ENCODE measurements at regions not wholly inside any gene's neighbourhood (a gene's known extent, or its start where the extent isn't known, plus 50 kb on each side); places are given as distances from the start of the nearest gene placed in this dataset.

DNA sequence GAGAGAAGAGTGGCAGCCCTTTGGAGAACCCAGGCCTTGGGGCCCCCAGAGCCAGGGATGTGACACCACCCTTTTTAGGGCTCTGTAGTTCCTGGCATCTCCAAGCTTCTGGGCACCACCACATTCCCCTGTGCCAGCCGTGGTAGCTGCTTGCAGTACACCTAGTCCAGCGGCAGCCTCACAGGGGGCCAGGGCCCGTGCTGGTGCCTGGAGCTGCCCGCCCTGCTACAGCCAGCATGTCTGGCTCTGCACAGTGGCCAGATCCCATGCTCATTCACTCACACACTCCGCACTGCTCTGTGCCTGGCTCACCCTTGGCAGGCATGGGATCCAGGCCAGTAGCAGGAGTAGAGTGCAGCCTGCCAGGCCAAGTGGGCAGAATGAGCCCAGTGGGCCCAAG, 351.6 kb upstream of the TMCO5A start:
- H3K9ac ChIP-seq, result no peak overlapping the region
- H3K4me3 ChIP-seq (IDR thresholded peaks at IDR 0.05; ENCODE audit: insufficient read depth, low read depth, low read length), result no peak overlapping the region
- H3K4me2 ChIP-seq, result no peak overlapping the region
- H4K20me1 ChIP-seq (ENCODE audit: insufficient read depth), result no peaks in the 10 kb centered on the region
- TF ChIP-seq, protein P1, sequence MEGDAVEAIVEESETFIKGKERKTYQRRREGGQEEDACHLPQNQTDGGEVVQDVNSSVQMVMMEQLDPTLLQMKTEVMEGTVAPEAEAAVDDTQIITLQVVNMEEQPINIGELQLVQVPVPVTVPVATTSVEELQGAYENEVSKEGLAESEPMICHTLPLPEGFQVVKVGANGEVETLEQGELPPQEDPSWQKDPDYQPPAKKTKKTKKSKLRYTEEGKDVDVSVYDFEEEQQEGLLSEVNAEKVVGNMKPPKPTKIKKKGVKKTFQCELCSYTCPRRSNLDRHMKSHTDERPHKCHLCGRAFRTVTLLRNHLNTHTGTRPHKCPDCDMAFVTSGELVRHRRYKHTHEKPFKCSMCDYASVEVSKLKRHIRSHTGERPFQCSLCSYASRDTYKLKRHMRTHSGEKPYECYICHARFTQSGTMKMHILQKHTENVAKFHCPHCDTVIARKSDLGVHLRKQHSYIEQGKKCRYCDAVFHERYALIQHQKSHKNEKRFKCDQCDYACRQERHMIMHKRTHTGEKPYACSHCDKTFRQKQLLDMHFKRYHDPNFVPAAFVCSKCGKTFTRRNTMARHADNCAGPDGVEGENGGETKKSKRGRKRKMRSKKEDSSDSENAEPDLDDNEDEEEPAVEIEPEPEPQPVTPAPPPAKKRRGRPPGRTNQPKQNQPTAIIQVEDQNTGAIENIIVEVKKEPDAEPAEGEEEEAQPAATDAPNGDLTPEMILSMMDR (conservative IDR thresholded peaks at IDR 0.05; ENCODE audit: low read depth, low read length), result no peak
- no peaks in the 10 kb centered on the region for H3K79me2 ChIP-seq (ENCODE audit: insufficient read depth, low read depth)
- H3K27ac ChIP-seq, result no peak overlapping the region
- H3K27me3 ChIP-seq (ENCODE audit: insufficient read depth, low read depth), result no peaks in the 10 kb centered on the region
- no peak overlapping the region for H2AFZ ChIP-seq (ENCODE audit: low read depth)
- H3K36me3 ChIP-seq (ENCODE audit: insufficient read depth), result no peaks in the 10 kb centered on the region
- H3K4me1 ChIP-seq (ENCODE audit: low read depth, poor library complexity, severe bottlenecking), result no peaks in the 10 kb centered on the region

DNA sequence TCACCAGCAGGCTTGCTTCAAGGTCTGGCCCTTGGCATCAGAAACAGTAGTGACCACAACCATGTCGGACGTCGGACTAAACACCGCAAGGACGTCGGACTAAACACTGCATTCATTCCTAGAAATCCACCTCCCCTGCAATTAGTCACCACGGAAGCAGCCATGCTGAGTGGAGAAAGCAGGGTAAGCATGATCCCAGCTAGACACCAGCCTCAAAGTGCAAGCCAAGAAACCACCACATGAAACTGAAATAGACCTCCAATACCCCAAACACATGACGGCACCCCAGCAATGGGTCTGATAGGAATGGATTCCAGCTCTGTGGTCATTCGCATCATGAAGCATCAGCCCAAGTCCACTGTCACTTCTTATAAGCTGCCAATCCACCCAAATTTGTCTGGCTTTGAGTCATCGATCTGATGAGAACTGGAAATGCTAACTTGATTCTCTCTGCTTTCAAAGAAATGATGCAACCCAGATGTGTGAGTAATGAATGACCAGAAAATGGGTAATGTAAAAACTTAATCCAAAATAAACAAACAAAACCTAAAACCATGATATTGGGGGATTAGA, 348.3 kb upstream of the TMCO5A start:
- H3K4me3 ChIP-seq (IDR thresholded peaks at IDR 0.05; ENCODE audit: insufficient read depth, low read depth, low read length), result no peak overlapping the region
- H3K27ac ChIP-seq, result no peak overlapping the region
- H3K9ac ChIP-seq, result no peak overlapping the region
- H3K27me3 ChIP-seq (ENCODE audit: insufficient read depth, low read depth), result no peaks in the 10 kb centered on the region
- no peak overlapping the region for H2AFZ ChIP-seq (ENCODE audit: low read depth)
- H3K36me3 ChIP-seq (ENCODE audit: insufficient read depth), result no peaks in the 10 kb centered on the region
- no peaks in the 10 kb centered on the region for H3K4me1 ChIP-seq (ENCODE audit: low read depth, poor library complexity, severe bottlenecking)
- no peak overlapping the region for H3K4me2 ChIP-seq
- H4K20me1 ChIP-seq (ENCODE audit: insufficient read depth), result no peaks in the 10 kb centered on the region
- TF ChIP-seq, protein P1 (conservative IDR thresholded peaks at IDR 0.05; ENCODE audit: low read depth, low read length), result no peak
- no peaks in the 10 kb centered on the region for H3K79me2 ChIP-seq (ENCODE audit: insufficient read depth, low read depth)

DNA sequence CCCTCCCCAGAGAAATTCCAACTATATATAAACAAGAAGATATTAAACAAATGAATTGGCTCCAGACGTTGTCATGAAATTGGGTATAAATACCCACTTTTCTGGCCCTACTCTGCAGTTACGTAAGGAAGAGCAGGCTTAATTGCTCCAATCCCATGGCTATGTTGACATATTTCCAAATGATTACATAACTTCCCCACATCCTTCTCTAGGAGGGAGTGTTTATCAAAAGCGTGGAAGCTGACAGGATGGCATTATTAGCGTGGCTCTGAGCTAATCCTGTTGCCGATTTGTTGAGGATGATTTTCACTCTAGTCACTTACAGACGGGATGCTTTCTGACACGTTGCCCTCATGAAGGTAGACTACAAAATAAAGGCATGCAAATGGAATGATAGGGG, 347.5 kb upstream of the TMCO5A start:
- Histone ChIP-seq H3K27me3 (ENCODE audit: insufficient read depth, low read depth) (no peaks in the 10 kb centered on the region), H3K9ac (no peak overlapping the region), H3K36me3 (ENCODE audit: insufficient read depth) (no peaks in the 10 kb centered on the region), H3K4me3 (IDR thresholded peaks at IDR 0.05; ENCODE audit: insufficient read depth, low read depth, low read length) (no peak overlapping the region), H3K4me1 (ENCODE audit: low read depth, poor library complexity, severe bottlenecking) (no peaks in the 10 kb centered on the region), H3K27ac (no peak overlapping the region), H2AFZ (ENCODE audit: low read depth) (no peak overlapping the region), H3K79me2 (ENCODE audit: insufficient read depth, low read depth) (no peaks in the 10 kb centered on the region), H3K4me2 (no peak overlapping the region), H4K20me1 (ENCODE audit: insufficient read depth) (no peaks in the 10 kb centered on the region)
- TF ChIP-seq, protein P1 (conservative IDR thresholded peaks at IDR 0.05; ENCODE audit: low read depth, low read length), result no peak

DNA sequence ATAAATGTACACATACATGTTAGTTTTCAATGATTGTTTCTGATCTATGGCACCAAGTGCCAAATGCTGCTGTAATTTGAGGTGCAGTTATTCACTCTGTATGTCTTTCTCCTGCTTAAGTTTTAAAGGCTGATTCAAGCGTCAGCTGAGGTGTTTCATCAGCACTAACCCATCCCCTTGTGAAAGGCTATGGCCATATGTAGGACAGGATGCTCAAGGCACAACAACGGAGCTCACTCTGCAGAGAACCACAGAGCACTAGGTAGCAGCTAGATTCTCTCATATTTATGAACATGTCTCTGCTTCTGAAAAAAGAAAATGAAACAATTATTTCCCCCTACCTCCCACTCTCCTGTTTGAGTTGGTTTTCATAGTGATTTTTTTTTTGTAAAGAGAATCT, 340.0 kb upstream of the TMCO5A start:
- TF ChIP-seq, protein P1 (conservative IDR thresholded peaks at IDR 0.05; ENCODE audit: low read depth, low read length), result no peak
- Histone ChIP-seq H3K4me3 (IDR thresholded peaks at IDR 0.05; ENCODE audit: insufficient read depth, low read depth, low read length) (no peak overlapping the region), H3K27me3 (ENCODE audit: insufficient read depth, low read depth) (no peaks in the 10 kb centered on the region), H3K4me1 (ENCODE audit: low read depth, poor library complexity, severe bottlenecking) (no peaks in the 10 kb centered on the region), H3K27ac (no peak overlapping the region), H3K9ac (no peak overlapping the region), H2AFZ (ENCODE audit: low read depth) (no peak overlapping the region), H3K4me2 (no peak overlapping the region), H3K79me2 (ENCODE audit: insufficient read depth, low read depth) (no peaks in the 10 kb centered on the region), H3K36me3 (ENCODE audit: insufficient read depth) (no peaks in the 10 kb centered on the region), H4K20me1 (ENCODE audit: insufficient read depth) (no peaks in the 10 kb centered on the region)

All from KMS-11 (cell line).